Ovary (tissue), 3 donors: ENCODE measurements at regions not wholly inside any gene's neighbourhood (a gene's known extent, or its start where the extent isn't known, plus 50 kb on each side); places are given as distances from the start of the nearest gene placed in this dataset.

Experiments
- POLR2A ChIP-seq: fragments of 450-650 bp; IDR thresholded peaks from one replicate; pipeline ENCODE4 v1.6.1; 2017; ENCODE audit warnings: antibody characterized with exemption, mild to moderate bottlenecking, moderate library complexity
- TF ChIP-seq, protein P1 (sequence below), 3 donors: fragments of 450-650 bp in 2 of 3; fragments of 200-600 bp in 1 of 3; IDR thresholded peaks; one replicate each; pipeline versions ENCODE4 v1.5.1 to v1.8.0; 2016 to 2022; ENCODE audit warnings: antibody characterized with exemption in 3 of 3, mild to moderate bottlenecking in 1 of 3
- donor health status: DM: no; HTN: no; CAD: no.

DNA sequence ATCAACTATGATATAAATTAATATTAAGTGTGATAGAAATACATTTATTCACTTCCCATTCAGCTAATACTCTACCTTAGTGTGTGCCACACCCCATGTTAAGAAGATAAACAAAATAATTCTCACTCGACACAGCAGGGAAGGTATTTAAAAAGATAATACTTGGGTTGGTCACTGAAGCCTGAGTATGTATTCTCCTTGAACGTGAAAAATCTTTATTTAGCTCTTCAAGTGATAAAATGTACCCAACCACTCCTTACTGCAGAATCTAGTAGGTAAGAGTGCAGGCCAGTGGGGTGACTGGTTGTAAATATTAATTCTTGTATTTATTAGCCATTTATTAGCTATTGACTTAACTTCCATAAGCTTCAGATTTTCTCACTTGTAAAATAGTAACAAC is 372.7 kb upstream of the THBS1 start:
- TF ChIP-seq, protein P1, sequence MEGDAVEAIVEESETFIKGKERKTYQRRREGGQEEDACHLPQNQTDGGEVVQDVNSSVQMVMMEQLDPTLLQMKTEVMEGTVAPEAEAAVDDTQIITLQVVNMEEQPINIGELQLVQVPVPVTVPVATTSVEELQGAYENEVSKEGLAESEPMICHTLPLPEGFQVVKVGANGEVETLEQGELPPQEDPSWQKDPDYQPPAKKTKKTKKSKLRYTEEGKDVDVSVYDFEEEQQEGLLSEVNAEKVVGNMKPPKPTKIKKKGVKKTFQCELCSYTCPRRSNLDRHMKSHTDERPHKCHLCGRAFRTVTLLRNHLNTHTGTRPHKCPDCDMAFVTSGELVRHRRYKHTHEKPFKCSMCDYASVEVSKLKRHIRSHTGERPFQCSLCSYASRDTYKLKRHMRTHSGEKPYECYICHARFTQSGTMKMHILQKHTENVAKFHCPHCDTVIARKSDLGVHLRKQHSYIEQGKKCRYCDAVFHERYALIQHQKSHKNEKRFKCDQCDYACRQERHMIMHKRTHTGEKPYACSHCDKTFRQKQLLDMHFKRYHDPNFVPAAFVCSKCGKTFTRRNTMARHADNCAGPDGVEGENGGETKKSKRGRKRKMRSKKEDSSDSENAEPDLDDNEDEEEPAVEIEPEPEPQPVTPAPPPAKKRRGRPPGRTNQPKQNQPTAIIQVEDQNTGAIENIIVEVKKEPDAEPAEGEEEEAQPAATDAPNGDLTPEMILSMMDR (IDR thresholded peaks at IDR 0.05): no peak
- TF ChIP-seq POLR2A: no peak
